GM23248 (cell line): ENCODE measurements at regions not wholly inside any gene's neighbourhood (a gene's known extent, or its start where the extent isn't known, plus 50 kb on each side); places are given as distances from the start of the nearest gene placed in this dataset.

Experiments
- EZH2 ChIP-seq: fragments of 200-600 bp; sonication (generic); IDR thresholded peaks from 2 replicates; pipeline ENCODE4 v1.6.1; 2018; ENCODE audit warnings: antibody characterized with exemption, mild to moderate bottlenecking; ENCODE audit not compliant: insufficient read depth, poor library complexity, severe bottlenecking
- EZH2phosphoT487 ChIP-seq: fragments of 200-600 bp; sonication (generic); IDR thresholded peaks from 2 replicates; pipeline ENCODE4 v1.6.1; 2018; ENCODE audit warnings: antibody characterized with exemption, moderate library complexity, mild to moderate bottlenecking, low read depth; ENCODE audit not compliant: insufficient read depth

GRCh38 chr7:19982841-19983835 is 209.7 kb upstream of the TMEM196 start:
- TF ChIP-seq EZH2phosphoT487: no peak
- TF ChIP-seq EZH2: no peak
